ENCODE measurements at regions not wholly inside any gene's neighbourhood (a gene's known extent, or its start where the extent isn't known, plus 50 kb on each side); places are given as distances from the start of the nearest gene placed in this dataset.

- TF ChIP-seq CTCF (IDR thresholded peaks at IDR 0.05; ENCODE audit: low read depth, low read length) (no peak), POLR2A (IDR thresholded peaks at IDR 0.05; ENCODE audit: extremely low read depth, insufficient read length) (no peak)
These were observed 407.6 kb downstream of the MFSD1 start for GRCh38 chr3:159209459-159209858.

Measured in NB4 (cell line).